HG02870 (cell line): ENCODE measurements at regions not wholly inside any gene's neighbourhood (a gene's known extent, or its start where the extent isn't known, plus 50 kb on each side); places are given as distances from the start of the nearest gene placed in this dataset.

Source experiments
- ATAC-seq: cut with Tn5 transposase; IDR thresholded peaks from one replicate; pipeline ENCODE4 v1.9.1; 2021; ENCODE audit warnings: mild to moderate bottlenecking, moderate library complexity; ENCODE audit not compliant: unreplicated experiment

- no peak for ATAC-seq
Observed at GRCh38 chr6:16871047-16871446, 109.8 kb upstream of the ATXN1 start.

- no peak for ATAC-seq
Observed at GRCh38 chr6:16868968-16869367, 107.7 kb upstream of the ATXN1 start.

GRCh38 chr6:16857969-16858592 lies 96.8 kb upstream of the ATXN1 start:
- ATAC-seq = no peak

GRCh38 chr6:16855460-16855859 lies 94.2 kb upstream of the ATXN1 start:
- peak; percentile 43 for ATAC-seq

GRCh38 chr6:16854986-16855385 lies 93.7 kb upstream of the ATXN1 start:
- peak; percentile 72 for ATAC-seq

GRCh38 chr6:16852671-16853070 lies 91.4 kb upstream of the ATXN1 start:
- ATAC-seq = no peak

GRCh38 chr6:16851758-16852157 lies 90.5 kb upstream of the ATXN1 start:
- no peak for ATAC-seq

- no peak for ATAC-seq
Observed at GRCh38 chr6:16851044-16851540, 89.8 kb upstream of the ATXN1 start.

- no peak for ATAC-seq
Observed at GRCh38 chr6:16850681-16851026, 89.4 kb upstream of the ATXN1 start.

- ATAC-seq = no peak
Observed at GRCh38 chr6:16849988-16850680, 88.9 kb upstream of the ATXN1 start.

GRCh38 chr6:16849280-16849987 lies 88.2 kb upstream of the ATXN1 start:
- no peak for ATAC-seq

- ATAC-seq = no peak
Observed at GRCh38 chr6:16846399-16846778, 85.1 kb upstream of the ATXN1 start.

- ATAC-seq = no peak
Observed at GRCh38 chr6:16844183-16844582, 82.9 kb upstream of the ATXN1 start.

- no peak for ATAC-seq
Observed at GRCh38 chr6:16842676-16843075, 81.4 kb upstream of the ATXN1 start.

- no peak for ATAC-seq
Observed at GRCh38 chr6:16841241-16841640, 80.0 kb upstream of the ATXN1 start.

- ATAC-seq = no peak
Observed at GRCh38 chr6:16840725-16841124, 79.5 kb upstream of the ATXN1 start.

GRCh38 chr6:16840291-16840690 lies 79.0 kb upstream of the ATXN1 start:
- ATAC-seq = no peak

GRCh38 chr6:16839631-16840179 lies 78.4 kb upstream of the ATXN1 start:
- ATAC-seq = no peak

- no peak for ATAC-seq
Observed at GRCh38 chr6:16837217-16837972, 76.1 kb upstream of the ATXN1 start.

- peak; percentile 77 for ATAC-seq
Observed at GRCh38 chr6:16836144-16836981, 75.1 kb upstream of the ATXN1 start.
